Vagina (tissue), 2 donors: ENCODE measurements at regions not wholly inside any gene's neighbourhood (a gene's known extent, or its start where the extent isn't known, plus 50 kb on each side); places are given as distances from the start of the nearest gene placed in this dataset.

Experiments used
- CTCF ChIP-seq, 3 experiments: fragments of 450-650 bp in 2 of 3; fragments of 200-600 bp in 1 of 3; sonication (generic) in 1 of 3; IDR thresholded peaks; one replicate each; pipeline ENCODE4 v1.5.1; 2017 to 2019; ENCODE audit warnings: antibody characterized with exemption in 3 of 3, mild to moderate bottlenecking in 2 of 3, moderate library complexity in 2 of 3
- POLR2A ChIP-seq, 2 donors: fragments of 450-650 bp; IDR thresholded peaks; one replicate each; pipeline ENCODE4 v1.6.1; 2017; ENCODE audit warnings: antibody characterized with exemption in 2 of 2, mild to moderate bottlenecking in 2 of 2, moderate library complexity in 2 of 2
- POLR2AphosphoS5 ChIP-seq, 2 donors: sonication (generic); formaldehyde crosslinking; IDR thresholded peaks; one replicate each; pipeline ENCODE4 v1.9.0; 2017; ENCODE audit warnings: antibody characterized with exemption in 2 of 2, mild to moderate bottlenecking in 2 of 2, low read depth in 1 of 2; ENCODE audit not compliant: insufficient read depth in 1 of 2

DNA sequence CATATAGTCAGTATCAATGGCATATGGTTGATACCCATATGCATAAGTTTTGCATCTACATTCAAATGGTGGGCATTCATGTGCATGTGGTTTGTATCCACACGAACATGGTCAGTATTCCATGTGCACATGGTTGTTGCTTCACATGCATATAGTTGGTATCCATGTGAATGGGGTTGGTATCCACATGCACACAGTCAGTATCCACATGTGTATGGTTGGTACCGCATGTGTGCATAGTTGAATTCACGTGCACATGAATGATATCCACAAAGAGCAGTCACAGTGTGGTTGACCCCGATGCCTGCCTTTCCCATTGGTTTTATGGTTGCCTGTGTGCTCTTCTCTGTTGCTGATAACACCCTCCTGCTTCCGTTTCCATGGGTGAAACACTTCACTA, 427.9 kb downstream of the STIM2 start:
- TF ChIP-seq CTCF (IDR thresholded peaks at IDR 0.05) (no peak), POLR2AphosphoS5 (IDR thresholded peaks at IDR 0.05; ENCODE audit: insufficient read depth in 1 of 2, low read depth in 1 of 2) (no peak), POLR2A (IDR thresholded peaks at IDR 0.05) (no peak)
